ENCODE measurements at regions not wholly inside any gene's neighbourhood (a gene's known extent, or its start where the extent isn't known, plus 50 kb on each side); places are given as distances from the start of the nearest gene placed in this dataset.
"Not testable (repeated sequence)": the region's sequence is repeated elsewhere in the genome, so short reads cannot be mapped to it uniquely, and the experiment has no call there.

DNA sequence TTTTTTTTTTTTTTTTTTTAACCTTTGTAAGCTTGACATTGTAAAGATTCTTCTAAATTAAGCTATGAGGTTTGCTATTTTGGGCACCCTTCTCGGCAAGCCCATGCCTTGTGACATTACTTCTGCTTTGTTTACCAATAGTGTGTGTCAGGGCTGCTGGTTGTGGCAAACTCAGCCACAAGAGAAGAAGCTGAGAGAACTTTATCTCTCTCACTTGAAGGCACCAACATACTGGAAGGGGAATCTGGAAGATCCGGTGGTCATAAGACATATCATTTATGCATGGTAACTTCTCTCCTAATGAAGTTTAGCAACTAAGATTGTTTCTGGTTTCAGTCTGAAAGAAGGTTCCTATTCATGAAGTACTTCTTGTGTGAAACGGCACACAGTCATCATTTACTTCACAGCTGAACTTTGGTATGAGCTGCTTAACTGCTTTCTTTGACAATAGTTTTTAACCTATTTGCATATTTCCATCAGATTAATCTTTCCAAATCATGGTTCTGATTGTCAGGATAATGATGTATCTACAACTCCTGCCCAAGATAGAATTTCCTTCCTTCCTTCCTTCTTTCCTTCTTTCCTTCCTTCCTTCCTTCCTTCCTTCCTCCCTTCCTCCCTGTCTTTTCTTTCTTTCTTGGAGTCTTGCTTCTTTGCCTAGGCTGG is 189.3 kb downstream of the NFKBIZ start:
- no peak for DNase-seq

DNA sequence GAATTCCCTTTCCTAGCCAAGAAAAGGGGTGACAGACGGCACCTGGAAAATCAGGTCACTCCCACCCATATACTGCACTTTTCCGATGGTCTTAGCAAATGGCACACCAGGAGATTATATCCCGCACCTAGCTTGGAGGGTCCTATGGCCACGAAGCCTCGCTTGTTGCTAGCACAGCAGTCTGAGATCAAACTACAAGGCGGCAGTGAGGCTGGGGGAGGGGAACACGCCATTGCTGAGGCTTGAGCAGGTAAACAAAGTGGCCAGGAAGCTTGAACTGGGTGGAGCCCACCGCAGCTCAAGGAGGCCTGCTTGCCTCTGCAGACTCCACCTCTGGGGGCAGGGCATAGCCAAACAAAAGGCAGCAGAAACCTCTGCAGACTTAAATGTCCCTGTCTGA is 190.8 kb downstream of the NFKBIZ start:
- DNase-seq = not testable (repeated sequence)

DNA sequence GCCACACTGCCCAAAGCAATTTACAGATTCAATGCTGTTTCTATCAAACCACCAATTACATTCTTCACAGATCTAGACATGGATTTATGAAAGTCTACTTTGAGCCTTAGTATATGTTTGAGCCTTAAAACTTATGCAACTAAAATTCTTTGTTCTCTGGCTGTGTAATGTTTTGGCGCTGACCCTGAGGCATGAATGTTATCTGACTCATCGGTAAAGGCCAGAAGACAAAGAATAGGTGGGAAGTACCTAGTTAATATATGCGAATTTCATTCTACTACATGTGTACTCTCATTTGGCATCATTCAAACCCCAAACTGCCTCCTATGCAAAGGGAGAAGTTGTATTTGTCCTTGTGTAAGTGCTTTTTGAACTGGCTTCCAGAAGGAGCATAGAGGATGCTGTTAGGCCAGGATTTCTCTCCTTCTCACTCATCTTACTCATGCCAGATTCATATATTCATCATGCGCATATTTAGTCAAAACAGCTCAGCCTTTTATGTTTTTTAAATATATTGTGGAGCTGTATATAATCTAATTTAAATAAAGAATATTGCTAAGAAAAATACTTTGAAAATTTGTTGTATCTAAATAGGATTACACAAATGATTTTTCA is 204.2 kb downstream of the NFKBIZ start:
- DNase-seq = no peak

DNA sequence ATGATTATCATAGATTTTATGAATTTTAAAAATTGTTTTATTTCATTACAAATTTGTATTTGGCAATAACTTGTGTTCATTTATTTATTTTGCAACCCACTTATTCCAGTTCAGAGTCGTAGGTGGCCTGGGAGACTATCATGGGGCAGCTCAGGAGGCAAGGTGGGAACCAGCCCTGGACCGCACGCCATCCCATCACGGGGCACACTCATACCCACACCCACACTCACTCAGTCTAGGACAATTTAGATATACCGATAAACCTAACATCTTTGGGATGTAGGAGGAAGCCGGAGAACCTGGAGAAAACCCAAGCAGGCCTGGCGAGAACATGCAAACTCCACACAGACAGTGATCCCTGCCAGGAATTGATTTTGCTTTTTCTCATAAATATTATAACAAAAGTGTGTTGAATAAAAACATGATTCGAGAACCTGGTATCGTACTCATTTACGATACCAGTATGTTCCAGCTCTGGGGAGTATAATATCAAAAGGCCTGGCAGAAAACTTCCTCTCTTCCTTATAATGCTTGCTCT is 205.3 kb downstream of the NFKBIZ start:
- no peak for DNase-seq

DNA sequence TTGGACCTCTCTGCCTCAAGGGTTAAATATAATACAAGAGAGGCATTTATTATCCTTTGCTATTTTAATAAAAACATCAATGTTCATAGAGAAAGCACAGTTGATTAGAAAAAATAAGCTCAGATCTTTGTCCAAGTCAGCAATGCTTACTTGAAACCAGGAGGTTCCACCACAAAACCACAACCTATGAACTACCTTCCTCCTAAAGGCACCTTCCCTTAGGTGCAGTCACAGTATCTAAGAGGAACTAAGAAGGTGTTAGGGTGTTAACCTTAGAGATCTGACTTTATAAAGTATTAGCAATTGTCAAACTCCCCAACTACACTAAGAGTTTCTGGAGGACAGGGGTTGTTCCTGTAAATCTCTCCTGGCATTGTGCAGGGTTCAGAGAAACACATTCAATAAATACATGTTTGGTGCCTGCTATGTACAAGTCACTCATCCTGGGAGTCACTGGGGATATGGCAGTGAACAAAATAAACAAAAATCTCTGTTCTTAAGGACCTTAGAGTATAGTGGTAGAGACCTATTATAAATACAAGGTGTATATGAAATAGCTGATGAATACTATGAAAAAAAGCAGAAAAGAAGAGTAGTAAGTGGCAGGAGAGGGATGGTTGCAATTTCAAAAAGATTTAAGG is 208.6 kb downstream of the NFKBIZ start:
- no peak for DNase-seq

DNA sequence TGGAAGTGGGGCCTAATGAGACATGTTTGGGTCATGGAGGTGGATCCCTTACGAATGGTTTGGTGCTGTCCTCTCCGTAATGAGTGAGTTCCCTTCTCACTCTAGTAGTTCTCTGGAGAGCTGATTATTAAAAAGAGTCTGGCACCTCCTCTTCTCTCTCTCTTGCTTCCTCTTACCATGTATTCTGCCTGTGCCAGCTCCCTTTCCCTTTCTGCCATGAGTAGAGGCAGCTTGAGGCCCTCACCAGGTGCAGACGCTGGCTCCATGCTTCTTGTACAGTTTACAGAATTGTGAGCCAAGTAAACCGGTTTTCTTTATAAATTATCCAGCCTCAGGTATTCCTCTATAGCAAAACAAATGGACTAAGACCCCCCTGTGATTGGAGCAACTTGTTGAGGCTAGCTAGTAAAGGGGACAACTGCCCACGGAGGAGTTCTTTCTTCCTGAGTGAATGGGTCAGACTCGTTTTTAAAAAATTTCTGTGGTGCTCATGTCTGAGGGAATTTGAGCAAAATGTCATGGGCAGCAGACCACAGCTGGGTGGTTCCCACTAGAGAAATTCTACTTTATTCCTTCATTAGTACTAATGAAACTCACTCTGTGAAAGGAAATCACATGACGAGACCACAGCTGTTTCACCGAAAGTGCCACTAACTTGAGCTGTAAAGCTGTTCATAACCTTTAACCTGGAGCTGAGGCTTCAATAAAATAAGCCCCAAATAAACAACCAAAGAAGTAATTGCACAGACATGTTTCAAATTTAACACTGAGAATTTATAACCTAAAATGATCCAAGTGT is 210.0 kb downstream of the NFKBIZ start:
- DNase-seq = no peak

DNA sequence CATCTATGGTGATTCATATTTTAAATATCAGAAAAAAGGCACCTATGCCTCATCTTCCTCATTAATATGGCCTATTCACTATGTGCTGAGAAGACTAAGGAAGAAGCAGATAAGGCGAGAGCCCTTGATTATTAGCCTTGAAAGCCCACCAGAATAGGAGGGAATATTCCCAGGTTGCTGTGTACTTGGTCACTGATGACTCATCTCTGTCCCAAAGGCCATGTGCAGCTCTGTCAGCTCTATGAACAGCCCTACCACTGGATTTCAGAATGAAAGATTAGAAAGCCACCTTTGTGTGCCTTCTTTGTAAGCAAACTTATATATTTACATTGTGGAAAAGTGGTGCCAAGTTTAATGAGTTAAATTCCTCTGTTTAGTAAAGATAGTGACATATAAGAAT is 211.5 kb downstream of the NFKBIZ start:
- no peak for DNase-seq

DNA sequence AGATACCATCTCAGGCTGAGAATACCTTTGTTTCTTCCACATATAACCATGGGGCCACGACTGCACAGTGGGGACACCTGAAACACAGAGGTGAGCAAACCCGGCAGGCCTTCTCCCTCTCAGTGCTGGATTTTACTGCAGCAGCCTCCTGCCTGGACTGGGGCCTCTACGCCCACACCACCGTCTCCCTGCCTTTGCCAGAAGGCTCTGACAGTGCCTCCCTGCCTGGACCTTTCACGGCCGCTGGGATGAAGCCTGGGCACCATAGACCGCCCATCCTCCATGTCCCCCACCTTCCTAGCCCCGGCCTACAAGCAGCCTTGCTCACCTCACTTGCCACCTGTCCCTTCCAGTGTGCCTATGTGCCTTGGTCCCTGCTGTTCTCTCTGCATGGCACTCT is 214.3 kb downstream of the NFKBIZ start:
- DNase-seq = no peak

DNA sequence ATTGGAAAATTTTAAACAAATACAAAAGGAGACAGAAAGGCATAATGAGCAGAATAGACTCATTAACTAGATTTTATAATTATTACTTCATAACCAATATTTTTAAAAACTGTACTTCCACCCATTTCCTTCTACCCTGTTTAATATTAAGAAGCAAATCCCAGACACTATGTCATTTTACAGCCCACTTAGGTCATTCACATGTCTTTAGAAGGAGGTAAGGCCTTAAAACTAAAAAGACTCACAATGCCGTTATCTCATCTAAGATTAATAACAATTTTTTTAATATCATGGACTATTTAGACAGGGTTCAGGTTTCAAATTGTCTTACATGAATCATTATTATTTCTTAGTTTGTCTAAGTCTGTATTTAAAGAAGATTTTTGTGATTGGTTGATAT is 217.2 kb downstream of the NFKBIZ start:
- DNase-seq = no peak

DNA sequence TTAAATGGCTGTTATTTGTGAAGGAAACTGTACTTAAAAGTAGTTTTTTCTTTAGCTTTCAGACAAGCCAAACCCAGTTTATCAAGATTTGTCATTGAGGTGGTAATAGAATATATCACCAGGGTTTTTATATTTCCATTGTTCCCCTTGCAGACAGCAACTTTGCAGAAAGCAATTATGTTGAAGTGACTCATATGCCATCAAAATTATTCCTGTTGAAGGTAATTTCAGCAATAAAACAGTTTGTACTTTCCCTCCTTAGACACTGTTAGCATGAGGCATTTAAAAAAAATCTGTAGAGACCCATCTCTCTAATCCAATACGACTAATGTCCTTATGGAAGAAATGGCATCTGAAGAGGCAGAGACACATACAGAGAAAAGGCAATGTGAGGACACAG is 219.0 kb downstream of the NFKBIZ start:
- DNase-seq = no peak

DNA sequence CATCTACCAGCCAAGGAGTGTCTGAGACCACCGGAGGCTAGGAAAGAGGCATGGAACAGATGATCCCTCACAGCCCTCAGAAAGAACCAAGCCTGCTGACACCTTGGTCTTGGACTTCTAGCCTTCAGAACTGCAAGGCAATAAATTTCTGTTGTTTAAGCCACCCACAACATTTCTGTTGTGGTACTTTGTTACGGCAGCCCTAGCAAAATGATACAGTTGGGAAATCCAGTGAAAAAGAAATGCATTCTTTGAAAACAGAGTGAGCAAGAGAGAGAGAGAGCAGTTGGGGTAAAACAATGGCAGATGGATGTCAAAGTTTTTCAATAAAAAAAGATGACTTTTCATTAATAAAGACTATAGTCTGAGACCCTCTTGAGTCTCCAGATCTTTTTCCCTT is 219.4 kb downstream of the NFKBIZ start:
- DNase-seq = no peak

DNA sequence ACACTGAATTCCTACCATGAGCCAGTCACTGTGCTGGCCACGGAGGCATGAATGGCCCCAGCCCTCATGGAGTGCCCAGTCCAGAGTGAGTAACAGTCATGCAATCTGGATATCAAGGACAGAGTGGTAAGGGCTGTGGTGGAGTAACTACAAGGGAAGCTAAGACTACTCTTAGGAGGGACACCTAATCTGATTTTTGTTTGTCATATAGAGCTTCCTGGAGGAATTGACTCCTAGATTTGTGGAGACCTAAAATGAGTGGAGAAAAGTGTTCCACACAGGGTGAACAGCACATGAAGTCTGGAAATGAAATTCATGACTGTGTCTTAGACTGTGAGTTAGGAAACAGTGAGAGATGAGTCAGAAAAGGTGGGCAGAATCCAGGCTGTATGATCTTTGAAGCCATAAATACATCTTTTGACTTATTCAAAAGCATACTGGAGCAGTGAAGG is 219.9 kb downstream of the NFKBIZ start:
- DNase-seq = no peak

DNA sequence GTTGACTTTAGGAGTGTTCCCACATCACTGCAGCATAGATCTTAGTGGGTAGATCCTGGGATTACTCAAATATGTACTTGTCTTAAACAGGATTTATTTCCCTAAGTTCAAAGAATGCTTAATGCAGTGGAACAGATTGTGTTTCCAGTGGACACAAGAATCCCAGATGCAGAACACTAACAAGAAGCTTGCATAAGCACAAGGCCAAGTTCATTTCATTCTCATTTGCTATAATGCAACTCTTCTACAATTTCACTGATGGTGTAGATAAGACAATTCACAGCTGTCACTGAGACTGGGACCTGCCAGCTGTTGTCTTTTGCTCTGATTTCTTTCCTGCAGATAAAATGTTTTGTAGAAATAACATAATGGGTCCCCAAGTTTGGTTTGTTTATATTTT is 225.6 kb downstream of the NFKBIZ start:
- DNase-seq = no peak

DNA sequence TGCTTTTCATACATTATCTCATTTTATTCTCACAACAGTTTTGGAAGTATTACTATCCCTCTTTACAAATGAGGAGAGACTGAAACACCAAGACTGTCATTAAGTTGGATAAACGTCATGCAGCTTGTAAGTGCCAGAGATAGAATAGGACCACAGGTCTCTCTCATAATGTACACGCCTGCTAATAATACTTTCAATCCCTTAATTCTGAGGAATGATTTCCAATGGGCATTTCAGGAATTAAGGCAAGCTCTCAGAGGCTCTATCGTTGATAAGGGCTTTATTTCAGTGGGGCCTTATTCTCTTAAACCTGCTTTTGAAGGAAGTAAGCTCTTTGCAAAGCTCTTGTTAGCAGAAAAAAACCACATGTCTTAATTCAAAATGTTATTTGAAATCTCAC is 229.1 kb downstream of the NFKBIZ start:
- DNase-seq = no peak

DNA sequence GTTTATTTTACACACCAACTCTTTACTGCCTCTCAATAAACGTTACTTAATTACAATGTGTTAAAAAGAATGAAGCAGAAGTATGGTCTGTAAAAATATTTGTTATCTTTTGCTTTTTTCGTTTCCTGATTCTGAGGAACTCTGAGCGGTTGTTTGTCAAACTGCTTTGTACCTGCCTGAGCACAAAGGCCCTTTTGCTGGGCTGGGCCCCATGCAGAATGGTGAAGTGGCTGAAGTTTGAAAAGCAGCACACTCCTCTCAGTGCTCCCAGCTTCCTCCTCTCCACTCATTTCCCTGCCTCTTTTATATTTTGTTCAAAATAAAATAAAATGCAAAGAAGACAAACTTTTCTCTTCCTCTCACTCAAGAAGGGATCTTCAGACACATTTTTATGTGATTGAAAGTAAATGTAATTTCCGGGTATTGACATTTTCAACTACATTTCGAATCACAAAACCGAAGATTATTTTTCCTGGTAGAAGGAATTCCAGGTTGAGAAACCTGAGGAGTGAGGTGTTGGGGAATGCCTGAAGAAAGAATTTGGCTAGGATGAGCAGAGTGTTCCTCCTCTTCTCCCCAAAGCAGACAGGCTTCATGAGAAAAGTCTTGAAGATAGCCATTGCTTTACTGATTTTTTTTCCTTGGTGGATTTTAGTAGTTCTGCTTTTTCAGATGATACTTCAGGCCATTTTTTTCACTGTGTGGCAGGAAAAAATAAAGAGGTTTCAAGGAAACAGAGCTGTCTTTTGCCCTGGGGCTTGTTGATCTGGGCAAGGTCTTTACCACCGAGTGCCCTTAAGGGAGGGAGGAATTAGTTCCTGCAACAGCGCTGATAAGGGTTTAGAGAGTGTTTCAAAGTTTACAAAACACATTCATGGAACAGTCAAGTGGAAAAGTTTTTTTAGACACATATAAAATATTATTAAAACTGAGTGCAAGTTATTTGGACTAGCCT is 229.8 kb downstream of the NFKBIZ start:
- DNase-seq = no peak

DNA sequence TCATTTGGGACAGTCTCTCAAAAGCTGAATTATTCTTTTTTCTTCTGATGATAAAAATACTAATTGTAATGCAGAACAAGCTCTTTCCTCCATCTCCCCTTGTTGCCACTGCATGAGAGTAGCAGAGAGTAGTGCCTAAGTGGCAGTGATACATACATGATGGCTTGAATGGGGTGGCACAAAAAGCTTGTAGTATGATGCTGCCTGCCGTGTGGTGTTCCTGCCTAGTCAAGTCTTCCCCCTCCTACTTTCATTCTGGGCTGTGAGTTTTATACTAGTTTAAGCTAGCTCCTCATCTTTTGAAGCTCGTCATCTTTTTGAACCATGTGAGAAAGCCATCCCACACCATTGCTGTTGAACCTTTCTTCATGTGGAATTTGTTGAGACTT is 230.5 kb downstream of the NFKBIZ start:
- DNase-seq = no peak

DNA sequence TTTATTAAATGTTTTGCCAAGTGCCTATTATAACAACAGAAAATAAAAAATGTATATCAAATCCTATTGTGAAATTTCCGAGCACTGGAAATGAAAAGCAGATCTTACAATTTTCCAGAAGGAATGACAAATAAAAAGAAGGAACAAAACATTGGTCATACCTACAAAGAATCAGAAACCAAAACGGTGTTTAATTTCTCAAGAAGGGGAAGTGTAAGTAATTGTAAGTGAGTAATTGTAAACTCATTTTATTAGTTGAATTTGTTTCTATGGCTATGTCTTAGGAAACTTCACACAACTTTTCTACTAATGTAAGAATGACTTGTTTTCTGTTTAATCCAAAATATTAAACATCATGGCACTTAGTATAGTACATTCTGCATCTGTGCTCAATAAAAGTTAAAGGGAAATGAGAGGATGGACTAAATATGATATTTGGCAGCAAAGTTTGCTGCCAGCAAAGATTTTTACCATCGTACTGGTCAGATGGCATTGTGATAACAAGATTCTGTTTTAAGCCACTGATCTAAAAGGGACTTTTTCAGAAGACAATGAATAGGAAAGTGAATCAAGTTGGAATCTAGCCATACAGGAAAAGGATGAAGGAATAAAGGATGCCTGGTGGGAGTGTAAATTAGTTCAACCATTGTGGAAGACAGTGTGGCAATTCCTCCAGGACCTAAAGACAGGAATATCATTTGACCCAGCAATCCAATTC is 232.4 kb downstream of the NFKBIZ start:
- no peak for DNase-seq

DNA sequence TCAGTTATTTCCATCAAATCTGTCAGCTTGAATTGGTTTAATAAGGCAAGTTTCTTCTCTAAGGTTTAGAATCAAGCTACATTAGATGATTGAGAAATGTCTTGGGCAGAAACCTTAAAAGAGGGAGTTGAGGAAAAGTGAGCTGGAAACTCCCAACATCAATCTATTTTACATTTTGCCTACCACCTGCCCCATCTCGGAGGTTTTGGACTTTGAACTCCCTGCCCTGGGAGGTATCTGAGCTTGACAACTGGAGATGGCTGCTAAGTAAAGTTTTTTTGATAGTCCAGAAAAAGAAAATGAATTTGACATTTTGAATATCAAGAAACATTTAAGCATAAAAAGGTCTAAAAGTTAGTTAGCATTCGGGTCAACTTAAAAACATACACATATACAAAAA is 234.2 kb downstream of the NFKBIZ start:
- DNase-seq = no peak

DNA sequence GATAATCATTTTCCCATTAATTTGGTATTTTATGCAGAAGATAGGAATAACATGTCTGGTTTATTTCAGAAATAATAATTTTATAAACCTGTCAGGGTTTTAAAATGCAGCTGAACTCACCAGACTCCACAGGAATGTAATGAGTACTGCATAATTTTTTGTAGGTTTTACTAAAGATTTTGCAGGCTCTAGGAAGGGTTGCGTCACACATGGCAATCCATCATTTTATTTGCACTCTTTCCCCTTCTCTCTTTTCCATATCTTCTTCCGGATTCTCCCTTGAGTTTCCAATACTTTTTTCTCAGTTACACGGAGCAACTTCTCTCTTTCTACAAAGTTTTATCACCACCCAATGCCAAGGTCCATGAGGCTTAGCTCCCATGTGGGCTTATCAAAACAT is 234.7 kb downstream of the NFKBIZ start:
- DNase-seq = no peak

DNA sequence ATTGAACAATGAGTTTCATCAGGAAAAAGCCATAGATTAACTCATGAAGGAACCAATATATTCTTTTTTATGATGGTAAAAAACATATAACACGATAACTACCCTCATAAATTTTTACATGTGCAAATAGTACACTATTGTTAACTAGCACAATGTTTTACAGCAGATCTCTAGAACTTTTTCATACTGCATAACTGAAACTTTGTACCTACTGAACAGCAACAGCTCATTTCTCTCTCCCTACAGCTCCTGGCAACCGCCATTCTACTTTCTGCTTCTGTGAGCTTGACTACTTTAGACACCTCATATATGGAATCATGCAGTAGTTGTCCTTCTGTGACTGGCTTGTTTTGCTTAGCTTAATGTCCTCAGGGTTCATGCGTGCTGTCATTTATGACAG is 235.4 kb downstream of the NFKBIZ start:
- no peak for DNase-seq

DNA sequence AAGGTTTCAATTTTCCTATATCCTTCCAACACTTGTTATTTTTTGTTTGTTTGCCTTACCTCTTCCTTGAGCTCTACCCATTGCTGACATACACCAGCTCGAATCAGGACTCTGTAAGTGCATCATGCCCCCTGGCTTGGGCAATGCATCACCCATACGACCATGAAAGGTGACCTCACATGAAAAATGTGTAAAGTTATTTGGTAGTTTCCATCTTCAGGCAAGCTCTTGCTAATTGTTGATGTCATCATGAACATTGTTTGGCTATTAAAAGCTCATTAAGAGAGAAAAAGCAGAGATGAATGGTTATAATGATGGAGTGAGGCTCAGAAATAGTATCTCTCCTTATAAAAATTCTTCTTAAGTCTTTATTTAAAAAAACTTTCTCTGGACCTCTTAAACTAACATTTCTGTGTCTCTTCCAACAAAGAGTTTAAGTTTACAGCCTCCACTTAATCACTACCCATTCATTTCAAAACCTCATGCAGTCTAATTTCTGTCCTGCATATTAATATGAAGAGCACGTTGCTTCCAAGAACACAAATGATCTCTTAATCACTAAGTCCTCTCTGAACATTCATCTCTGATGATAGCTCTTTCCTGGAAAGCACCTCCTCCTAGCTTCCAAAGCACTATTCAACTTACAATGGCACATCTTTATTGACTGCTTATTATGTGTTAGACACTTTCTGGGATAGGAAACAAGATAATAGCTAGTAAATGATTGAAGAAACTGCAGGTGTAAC is 236.3 kb downstream of the NFKBIZ start:
- DNase-seq = no peak

Measured in GOT3 (cell line).